ENCODE measurements at regions not wholly inside any gene's neighbourhood (a gene's known extent, or its start where the extent isn't known, plus 50 kb on each side); places are given as distances from the start of the nearest gene placed in this dataset.

GRCh38 chr5:60084226-60084625 is 190.7 kb upstream of the PDE4D start:
- TF ChIP-seq CTCF (IDR thresholded peaks at IDR 0.05; ENCODE audit: extremely low read depth in 1 of 2, insufficient read depth in 1 of 2, low read depth in 1 of 2, low read length in 2 of 2), result no peak
- TF ChIP-seq EZH2 (IDR thresholded peaks at IDR 0.05; ENCODE audit: borderline replicate concordance, low read depth, low read length, severe bottlenecking), result no peak
- TF ChIP-seq MYC (IDR thresholded peaks at IDR 0.05; ENCODE audit: low read depth, low read length), result no peak

Data from endothelial cell of umbilical vein (primary cell).